HUES48 (cell line): ENCODE measurements at regions not wholly inside any gene's neighbourhood (a gene's known extent, or its start where the extent isn't known, plus 50 kb on each side); places are given as distances from the start of the nearest gene placed in this dataset.

Source experiments
- H3K27ac ChIP-seq: one replicate; pipeline ENCODE4 v1.7.0; 2013; ENCODE audit warnings: low read depth, low read length, inconsistent platforms
- H3K27me3 ChIP-seq: 2 replicates; pipeline ENCODE4 v1.6.1; 2013; ENCODE audit warnings: mild to moderate bottlenecking, low read length; ENCODE audit not compliant: control insufficient read depth, insufficient read depth
- H3K36me3 ChIP-seq: 2 replicates; pipeline ENCODE4 v1.6.1; 2013; ENCODE audit warnings: low read length; ENCODE audit not compliant: control insufficient read depth, insufficient read depth
- H3K4me1 ChIP-seq: 2 replicates; pipeline ENCODE4 v1.6.1; 2013; ENCODE audit warnings: mild to moderate bottlenecking, low read length; ENCODE audit not compliant: control insufficient read depth, insufficient read depth
- H3K4me3 ChIP-seq: 2 replicates; pipeline ENCODE4 v1.5.1; 2013; ENCODE audit warnings: mild to moderate bottlenecking, low read depth, low read length
- H3K9ac ChIP-seq: 2 replicates; pipeline ENCODE4 v1.6.1; 2013; ENCODE audit warnings: mild to moderate bottlenecking, low read depth, low read length, moderate library complexity
- H3K9me3 ChIP-seq: 2 replicates; pipeline ENCODE4 v1.6.1; 2013; ENCODE audit warnings: low read length; ENCODE audit not compliant: control insufficient read depth, insufficient read depth

GRCh38 chrX:85620466-85620865 lies 241.0 kb upstream of the POF1B start:
- no peak overlapping the region for H3K4me3 ChIP-seq
- peaks cover 16% of the 10 kb centered on the region for H3K4me1 ChIP-seq
- no peaks in the 10 kb centered on the region for H3K36me3 ChIP-seq
- peak overlapping the region; percentile 73 for H3K27ac ChIP-seq
- H3K9ac ChIP-seq = no peak overlapping the region
- H3K9me3 ChIP-seq = peaks cover 8% of the 10 kb centered on the region
- no peaks in the 10 kb centered on the region for H3K27me3 ChIP-seq

- Histone ChIP-seq H3K4me1 (peaks cover 16% of the 10 kb centered on the region), H3K27ac (peak overlapping the region; percentile 73), H3K9me3 (peaks cover 8% of the 10 kb centered on the region), H3K36me3 (no peaks in the 10 kb centered on the region), H3K27me3 (no peaks in the 10 kb centered on the region), H3K4me3 (no peak overlapping the region), H3K9ac (no peak overlapping the region)
These were observed 240.5 kb upstream of the POF1B start for GRCh38 chrX:85619962-85620361.

- no peak overlapping the region for H3K27ac ChIP-seq
- no peaks in the 10 kb centered on the region for H3K4me1 ChIP-seq
- no peaks in the 10 kb centered on the region; the same call in 1 of the 2 replicates for H3K9me3 ChIP-seq
- no peaks in the 10 kb centered on the region for H3K36me3 ChIP-seq
- H3K27me3 ChIP-seq = no peaks in the 10 kb centered on the region
- H3K4me3 ChIP-seq = no peak overlapping the region
- no peak overlapping the region for H3K9ac ChIP-seq
These were observed 232.5 kb upstream of the POF1B start for GRCh38 chrX:85611926-85612325.

- Histone ChIP-seq H3K9ac (no peak overlapping the region), H3K27me3 (no peaks in the 10 kb centered on the region), H3K27ac (no peak overlapping the region), H3K36me3 (no peaks in the 10 kb centered on the region), H3K4me1 (no peaks in the 10 kb centered on the region), H3K9me3 (peaks cover 6% of the 10 kb centered on the region; the same call in 1 of the 2 replicates), H3K4me3 (no peak overlapping the region)
These were observed 213.5 kb upstream of the POF1B start for GRCh38 chrX:85592980-85593379.

- H3K27ac ChIP-seq = no peak overlapping the region
- H3K27me3 ChIP-seq = no peaks in the 10 kb centered on the region
- no peak overlapping the region for H3K4me3 ChIP-seq
- H3K4me1 ChIP-seq = no peaks in the 10 kb centered on the region
- peaks cover 6% of the 10 kb centered on the region; the same call in 1 of the 2 replicates for H3K9me3 ChIP-seq
- no peak overlapping the region for H3K9ac ChIP-seq
- H3K36me3 ChIP-seq = no peaks in the 10 kb centered on the region
These were observed 212.1 kb upstream of the POF1B start for GRCh38 chrX:85591536-85591935.

- no peaks in the 10 kb centered on the region for H3K36me3 ChIP-seq
- no peak overlapping the region for H3K4me3 ChIP-seq
- H3K27me3 ChIP-seq = no peaks in the 10 kb centered on the region
- no peak overlapping the region for H3K9ac ChIP-seq
- no peaks in the 10 kb centered on the region for H3K4me1 ChIP-seq
- H3K9me3 ChIP-seq = peaks cover 6% of the 10 kb centered on the region; the same call in 1 of the 2 replicates
- peak overlapping the region; percentile 7 for H3K27ac ChIP-seq
These were observed 211.2 kb upstream of the POF1B start for GRCh38 chrX:85590638-85591037.

- Histone ChIP-seq H3K4me1 (peaks cover 12% of the 10 kb centered on the region), H3K27ac (no peak overlapping the region), H3K9ac (no peak overlapping the region), H3K9me3 (0 out of 2 replicates have a peak, but pooled peaks cover under 1% of the 10 kb centered on the region), H3K27me3 (no peaks in the 10 kb centered on the region), H3K36me3 (no peaks in the 10 kb centered on the region), H3K4me3 (no peak overlapping the region)
These were observed 194.3 kb upstream of the POF1B start for GRCh38 chrX:85573801-85574200.

- H3K9me3 ChIP-seq = no peaks in the 10 kb centered on the region
- H3K9ac ChIP-seq = no peak overlapping the region
- peaks cover 14% of the 10 kb centered on the region for H3K4me1 ChIP-seq
- no peaks in the 10 kb centered on the region for H3K27me3 ChIP-seq
- no peaks in the 10 kb centered on the region for H3K36me3 ChIP-seq
- no peak overlapping the region for H3K4me3 ChIP-seq
- no peak overlapping the region for H3K27ac ChIP-seq
These were observed 191.0 kb upstream of the POF1B start for GRCh38 chrX:85570496-85570895.

- no peaks in the 10 kb centered on the region for H3K36me3 ChIP-seq
- no peaks in the 10 kb centered on the region for H3K9me3 ChIP-seq
- H3K4me3 ChIP-seq = no peak overlapping the region
- no peak overlapping the region for H3K9ac ChIP-seq
- no peak overlapping the region for H3K27ac ChIP-seq
- H3K27me3 ChIP-seq = no peaks in the 10 kb centered on the region
- peaks cover 14% of the 10 kb centered on the region for H3K4me1 ChIP-seq
These were observed 190.2 kb upstream of the POF1B start for GRCh38 chrX:85569686-85570085.

GRCh38 chrX:85569096-85569495 lies 189.6 kb upstream of the POF1B start:
- Histone ChIP-seq H3K36me3 (no peaks in the 10 kb centered on the region), H3K4me1 (peaks cover 14% of the 10 kb centered on the region), H3K9me3 (no peaks in the 10 kb centered on the region), H3K9ac (no peak overlapping the region), H3K27me3 (no peaks in the 10 kb centered on the region), H3K4me3 (no peak overlapping the region), H3K27ac (no peak overlapping the region)

- 0 out of 2 replicates have a peak, but pooled peaks cover 3% of the 10 kb centered on the region for H3K9me3 ChIP-seq
- H3K27me3 ChIP-seq = no peaks in the 10 kb centered on the region
- H3K4me1 ChIP-seq = 0 out of 2 replicates have a peak, but pooled peaks cover 3% of the 10 kb centered on the region
- H3K4me3 ChIP-seq = no peak overlapping the region
- no peaks in the 10 kb centered on the region for H3K36me3 ChIP-seq
- H3K9ac ChIP-seq = no peak overlapping the region
- no peak overlapping the region for H3K27ac ChIP-seq
These were observed 181.8 kb upstream of the POF1B start for GRCh38 chrX:85561231-85561630.

GRCh38 chrX:85544609-85545008 lies 165.1 kb upstream of the POF1B start:
- H3K27ac ChIP-seq = no peak overlapping the region
- H3K9me3 ChIP-seq = no peaks in the 10 kb centered on the region; the same call in 1 of the 2 replicates
- H3K9ac ChIP-seq = no peak overlapping the region
- no peaks in the 10 kb centered on the region for H3K27me3 ChIP-seq
- H3K4me1 ChIP-seq = peaks cover 10% of the 10 kb centered on the region; the same call in 1 of the 2 replicates
- no peak overlapping the region for H3K4me3 ChIP-seq
- H3K36me3 ChIP-seq = no peaks in the 10 kb centered on the region
